OCI-LY1 (cell line): ENCODE measurements at regions not wholly inside any gene's neighbourhood (a gene's known extent, or its start where the extent isn't known, plus 50 kb on each side); places are given as distances from the start of the nearest gene placed in this dataset.

Source experiments
- CTCF ChIP-seq: fragments of 200-600 bp; sonication (generic), shearing (Covaris generic); IDR thresholded peaks from 2 replicates; pipeline ENCODE4 v1.5.1; 2017; ENCODE audit warnings: mild to moderate bottlenecking, antibody characterized with exemption, low read length, moderate library complexity, mixed read lengths
- EZH2 ChIP-seq: fragments of 200-600 bp; sonication (generic), shearing (Covaris generic); IDR thresholded peaks from 2 replicates; pipeline ENCODE4 v1.8.0; 2017; ENCODE audit warnings: borderline replicate concordance, mixed run types, mild to moderate bottlenecking, antibody characterized with exemption, low read length, moderate library complexity, mixed read lengths

GRCh38 chr3:80564391-80564790, 796.6 kb upstream of the ROBO1 start:
- TF ChIP-seq CTCF (no peak), EZH2 (no peak)
